T-helper 9 cell (primary cell): ENCODE measurements at regions not wholly inside any gene's neighbourhood (a gene's known extent, or its start where the extent isn't known, plus 50 kb on each side); places are given as distances from the start of the nearest gene placed in this dataset.
"Not testable (repeated sequence)": the region's sequence is repeated elsewhere in the genome, so short reads cannot be mapped to it uniquely, and the experiment has no call there.

Experiments
- DNase-seq: peaks from one replicate; pipeline ENCODE4 v3.0.0-alpha.2; 2020

DNA sequence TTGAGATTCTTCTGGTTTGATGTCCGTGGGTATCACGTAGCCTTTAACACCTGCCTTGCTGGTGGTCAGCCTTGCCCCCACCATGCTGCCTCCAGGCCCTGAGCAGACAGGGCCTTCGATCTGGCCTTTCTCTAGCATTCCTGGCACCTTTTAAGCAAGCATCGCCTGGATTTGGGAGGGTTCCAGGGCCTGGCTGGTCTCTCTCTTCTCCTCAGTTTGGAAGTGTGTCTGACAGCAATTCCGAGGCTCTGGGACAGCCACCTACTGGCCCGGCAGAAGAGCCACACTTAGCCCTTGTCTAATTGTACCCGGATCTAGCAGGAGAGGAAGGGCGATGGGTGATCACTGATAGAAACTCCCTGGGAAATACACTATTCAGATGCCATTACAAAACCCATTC, 441.3 kb upstream of the MKI67 start:
- no peak for DNase-seq

DNA sequence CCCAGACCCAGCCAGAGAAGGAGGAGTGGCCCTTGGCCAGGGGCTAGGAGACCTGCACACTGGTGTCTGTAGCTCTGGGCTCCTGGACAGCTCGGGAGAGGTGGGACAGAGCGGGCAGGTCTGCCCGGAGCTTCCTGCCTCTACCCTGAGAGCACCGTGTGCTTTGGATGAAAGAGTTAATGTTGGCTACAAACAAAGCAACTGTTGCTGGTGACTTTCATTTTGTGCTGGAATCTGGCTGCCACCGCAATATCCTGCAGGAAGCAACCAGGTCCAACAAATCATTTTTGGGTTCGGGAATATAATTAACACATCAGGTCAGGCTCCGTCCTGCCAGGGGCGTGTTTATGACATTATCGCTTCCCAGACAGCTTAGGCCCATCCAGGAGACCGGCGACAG, 441.8 kb upstream of the MKI67 start:
- DNase-seq = no peak

DNA sequence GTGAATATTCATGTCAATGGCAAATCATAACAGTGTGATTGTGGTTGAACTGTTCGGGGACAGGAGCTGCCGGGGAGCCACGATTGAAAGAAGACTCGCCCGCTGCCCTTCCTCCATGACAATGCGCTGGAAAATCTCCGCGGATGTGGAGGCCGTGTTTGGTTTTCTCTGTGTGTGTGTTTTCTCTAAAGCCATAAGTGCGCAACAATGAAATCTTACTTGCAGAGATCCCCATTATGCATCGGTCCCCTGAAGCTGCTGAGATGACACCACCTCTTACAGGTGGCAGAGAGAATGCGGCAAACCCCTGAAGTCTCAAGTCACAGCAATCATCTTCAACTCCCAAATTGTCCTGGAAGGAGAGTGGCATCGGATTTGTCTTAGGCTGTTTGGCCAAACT, 442.3 kb upstream of the MKI67 start:
- no peak for DNase-seq

DNA sequence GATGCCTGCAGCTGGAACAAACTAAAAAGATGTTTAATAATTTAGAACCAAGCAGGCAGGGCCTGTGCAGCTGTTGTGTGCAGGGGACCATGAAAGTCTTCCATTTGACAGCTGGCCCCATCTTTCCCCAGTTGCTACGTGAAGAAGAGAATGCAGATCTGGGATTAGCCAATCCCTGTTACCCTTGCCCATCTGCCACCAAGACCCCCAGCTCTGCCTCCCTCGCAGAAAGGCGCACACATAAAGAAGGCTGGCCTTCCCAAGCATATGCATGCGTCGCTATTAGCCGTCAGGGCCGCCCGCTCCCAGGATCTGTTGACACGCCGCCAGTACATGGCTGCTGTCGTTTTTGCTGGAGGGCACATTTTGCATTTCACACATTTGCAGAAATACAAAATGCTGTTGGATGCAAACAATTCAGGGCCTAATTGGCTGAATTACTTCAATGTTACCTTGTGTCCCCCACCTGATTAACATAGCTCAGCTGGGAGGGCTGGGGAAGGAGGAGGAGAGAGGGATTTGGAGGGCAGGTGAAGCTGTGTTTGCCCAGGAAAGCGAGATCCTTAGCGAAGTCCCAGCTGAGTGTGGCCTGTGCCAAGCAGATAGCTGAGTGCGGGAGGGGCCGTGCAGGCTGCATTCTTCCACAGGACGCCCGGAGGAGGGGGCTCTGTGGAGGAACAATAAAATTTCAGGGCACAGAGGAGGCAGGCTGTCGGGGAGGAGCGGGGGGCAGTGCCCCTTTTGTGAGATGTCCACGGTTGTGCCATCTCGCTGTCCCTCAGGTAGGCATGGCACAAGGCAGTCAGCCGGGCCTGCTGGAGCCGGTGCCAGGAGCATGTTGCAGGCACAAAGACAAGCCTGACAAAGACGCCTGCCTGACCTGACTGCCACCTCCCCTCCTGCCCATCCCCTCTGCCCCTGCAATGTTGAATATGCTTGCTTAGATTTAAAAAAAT, 443.0 kb upstream of the MKI67 start:
- no peak for DNase-seq

DNA sequence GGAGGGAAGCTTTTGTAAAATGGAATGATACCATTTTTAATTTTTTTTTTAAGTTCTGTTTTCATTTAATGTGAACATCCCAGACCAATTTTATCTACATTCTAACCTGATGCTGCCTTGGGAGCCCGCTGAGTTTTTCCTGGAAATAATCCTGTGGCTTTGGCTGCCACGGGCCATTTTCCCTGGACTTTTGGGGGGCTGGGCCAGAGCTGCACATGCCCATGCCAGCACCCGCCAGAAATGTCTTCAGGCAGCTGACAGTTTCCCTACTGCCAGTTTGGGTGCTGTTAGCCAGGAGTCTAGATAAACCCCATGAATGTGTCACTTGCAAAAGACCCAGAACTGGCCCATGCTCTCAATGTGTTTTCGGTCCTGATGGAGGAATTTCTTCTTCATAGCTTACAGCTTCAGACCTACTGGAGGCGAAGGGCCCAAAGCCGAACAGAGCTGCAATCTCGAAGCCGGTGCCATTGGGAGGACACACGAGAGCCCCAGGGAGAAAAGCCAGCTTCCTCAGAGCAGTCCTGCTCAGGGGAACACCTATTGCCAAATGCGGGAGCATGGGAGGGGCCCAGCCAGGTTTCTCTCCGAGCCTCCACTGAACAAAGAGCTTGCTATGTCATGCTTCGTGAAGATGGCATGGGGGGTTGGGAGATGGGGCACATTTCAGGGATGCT, 444.2 kb upstream of the MKI67 start:
- DNase-seq = no peak

DNA sequence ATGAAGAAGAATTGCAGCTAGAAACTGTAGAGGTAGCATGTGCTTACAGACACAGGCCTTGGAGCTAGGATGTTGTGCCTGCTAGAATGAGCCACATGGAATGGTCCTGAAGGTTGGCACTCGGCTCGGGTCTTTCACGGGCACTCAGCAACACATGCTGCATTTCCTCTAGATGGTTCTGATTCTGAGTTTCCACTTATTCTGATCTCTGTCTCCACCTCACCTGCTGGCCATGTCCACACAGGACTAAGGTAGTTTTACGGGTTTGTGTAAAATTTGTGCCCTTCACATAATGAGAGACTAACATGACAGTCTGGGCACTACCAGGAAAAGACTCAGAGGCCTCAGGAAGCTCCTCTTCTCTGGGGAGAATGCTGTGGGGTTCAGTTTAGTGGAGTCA, 444.8 kb upstream of the MKI67 start:
- no peak for DNase-seq

DNA sequence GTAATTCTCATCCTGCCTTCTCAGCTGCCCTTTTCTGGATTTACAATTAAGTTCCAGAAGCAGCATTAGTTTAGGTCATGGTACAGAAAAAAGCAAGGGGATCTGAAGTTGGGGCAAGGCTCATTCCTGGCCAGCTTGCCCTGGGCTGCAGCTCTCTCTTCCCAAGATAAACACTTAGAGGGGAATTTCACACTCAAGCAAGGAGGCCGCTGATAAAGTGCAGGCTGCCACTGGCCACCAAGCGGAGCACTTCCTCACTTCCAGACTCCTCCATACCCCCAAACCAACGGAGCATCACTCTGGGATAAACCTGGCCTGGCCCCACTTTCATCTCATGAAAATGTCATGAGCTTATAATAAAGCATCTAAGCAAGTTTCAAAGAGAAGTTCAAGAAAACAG, 445.5 kb upstream of the MKI67 start:
- no peak for DNase-seq

DNA sequence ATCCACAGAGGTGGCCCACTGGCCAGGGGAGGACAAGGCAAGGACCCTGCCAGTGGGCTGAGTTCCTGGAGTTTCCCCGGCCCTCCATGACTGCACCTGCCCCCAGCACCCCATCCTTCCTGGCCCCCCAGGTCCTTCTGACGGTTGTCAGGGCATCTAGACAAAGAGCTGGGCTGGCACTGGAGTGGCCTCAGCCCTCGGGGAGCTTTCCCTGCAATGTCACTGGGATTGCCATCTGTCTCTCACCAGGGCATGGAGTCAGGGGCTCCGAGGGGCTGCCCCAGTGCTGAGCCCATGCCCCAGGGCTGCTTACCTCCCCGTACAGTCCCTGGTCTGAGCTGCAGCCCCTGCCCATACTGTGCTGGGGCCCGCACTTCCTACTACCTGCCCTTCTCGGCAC, 446.5 kb upstream of the MKI67 start:
- no peak for DNase-seq

DNA sequence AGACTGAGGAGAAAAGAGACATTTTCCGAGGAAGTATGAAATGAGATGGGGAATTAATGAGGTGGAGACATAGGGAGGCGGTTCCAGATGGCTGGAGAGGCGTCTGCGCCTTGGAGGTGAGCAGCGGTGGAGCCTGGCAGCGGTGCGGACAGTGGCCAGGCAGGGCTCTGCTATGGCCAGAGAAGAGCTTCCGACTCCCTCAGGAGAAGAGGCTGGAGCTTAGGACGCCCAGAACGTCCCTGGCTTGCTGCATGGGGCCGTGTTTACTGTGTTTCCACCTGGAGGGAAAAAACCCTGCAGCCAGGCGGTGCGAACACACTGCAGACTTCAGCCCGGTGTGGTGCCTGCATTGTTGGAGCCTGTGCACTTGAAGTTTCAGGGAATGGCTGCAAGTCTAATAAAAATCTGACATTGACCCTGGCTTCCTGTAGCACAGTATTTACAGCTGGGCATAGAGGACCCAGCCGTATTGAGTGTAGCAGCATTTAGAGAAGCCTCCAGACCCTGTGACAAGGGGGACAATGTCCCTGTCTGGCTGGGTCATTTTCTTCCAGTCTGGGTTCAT, 447.1 kb upstream of the MKI67 start:
- DNase-seq = no peak

DNA sequence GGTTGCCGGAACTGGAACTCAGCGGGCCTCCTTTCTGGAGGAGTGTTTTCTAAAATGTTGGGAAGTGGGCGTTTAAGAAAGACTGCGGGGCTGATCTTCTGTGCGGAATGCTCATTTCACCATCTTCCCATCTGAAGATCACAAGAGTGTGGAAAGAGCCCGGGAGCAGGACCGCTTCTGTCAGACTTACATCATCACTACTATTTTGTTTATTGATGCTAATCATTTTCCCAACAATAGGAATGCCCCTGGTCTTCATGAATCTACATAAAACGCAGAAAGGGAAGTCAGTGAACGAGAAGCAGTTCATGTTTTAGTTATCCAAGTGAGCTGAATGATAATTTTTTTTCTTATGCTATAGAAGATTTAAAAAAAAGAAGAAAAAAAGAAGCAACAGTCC, 447.8 kb upstream of the MKI67 start:
- no peak for DNase-seq

DNA sequence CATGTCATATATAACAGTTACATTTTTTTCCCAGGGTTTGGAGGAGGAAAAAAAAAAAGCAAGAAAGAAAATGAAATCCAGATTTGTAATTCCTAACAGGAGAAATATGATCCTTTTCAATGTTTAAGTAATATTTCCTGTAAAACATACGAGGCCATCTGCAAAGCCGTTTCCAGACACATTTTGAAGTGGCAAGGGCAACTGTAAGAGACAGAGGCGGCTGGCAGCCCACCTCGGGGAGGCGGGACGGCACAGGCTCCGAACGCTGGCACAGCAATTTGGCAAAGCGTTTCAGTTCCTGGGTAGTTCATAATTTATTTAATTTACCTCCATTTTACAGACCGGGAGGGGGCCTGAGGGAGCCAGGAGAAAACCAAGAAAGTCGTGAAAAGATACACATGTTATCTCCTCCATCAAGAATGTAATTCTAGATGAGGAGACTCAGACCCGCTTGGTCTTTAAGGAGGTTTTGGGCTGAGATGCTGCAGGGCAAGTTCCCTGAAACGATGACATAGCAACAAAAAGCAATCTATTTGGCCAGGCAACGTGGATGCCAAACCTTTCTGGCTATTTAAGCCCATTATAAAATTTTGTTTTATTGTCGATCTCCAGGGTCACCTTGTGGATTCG, 448.5 kb upstream of the MKI67 start:
- no peak for DNase-seq

DNA sequence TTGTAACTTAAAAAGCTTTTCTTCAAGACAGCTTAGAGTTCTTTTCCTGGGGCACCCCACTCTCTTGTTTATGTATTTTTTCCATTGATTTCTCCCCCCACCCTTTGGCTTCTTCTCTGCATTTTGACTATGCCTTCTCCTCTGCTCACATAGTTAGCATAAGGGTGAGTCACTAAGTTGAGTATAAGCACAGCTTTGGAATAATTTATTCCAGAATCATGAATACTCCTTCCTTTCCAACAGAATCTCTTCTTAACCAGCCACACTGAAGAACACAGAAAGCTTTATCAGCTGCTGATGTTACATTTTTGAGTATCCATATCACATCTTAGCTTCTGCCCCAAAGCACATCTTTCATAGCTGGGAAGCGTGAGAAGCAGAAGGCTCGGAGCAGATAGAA, 449.5 kb upstream of the MKI67 start:
- DNase-seq = no peak

DNA sequence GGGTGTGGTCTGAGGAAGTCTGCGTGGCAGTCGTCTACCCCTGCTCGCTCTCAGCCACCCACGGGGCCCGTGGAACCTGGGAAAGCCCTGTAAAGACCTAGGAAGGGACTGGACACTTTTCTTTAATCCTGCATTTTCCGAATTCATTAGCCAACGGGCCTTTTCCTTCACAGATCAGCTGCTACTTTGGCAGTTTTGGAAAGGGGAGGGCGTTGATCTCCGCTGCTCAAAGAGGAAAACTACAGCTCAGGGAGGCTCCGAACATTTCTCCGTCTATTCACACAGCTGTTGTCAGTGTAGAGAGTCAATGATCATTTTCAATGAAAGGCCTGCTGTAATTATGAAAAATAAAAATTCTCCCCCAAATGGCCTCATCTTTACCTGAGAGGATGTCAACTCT, 450.1 kb upstream of the MKI67 start:
- no peak for DNase-seq

DNA sequence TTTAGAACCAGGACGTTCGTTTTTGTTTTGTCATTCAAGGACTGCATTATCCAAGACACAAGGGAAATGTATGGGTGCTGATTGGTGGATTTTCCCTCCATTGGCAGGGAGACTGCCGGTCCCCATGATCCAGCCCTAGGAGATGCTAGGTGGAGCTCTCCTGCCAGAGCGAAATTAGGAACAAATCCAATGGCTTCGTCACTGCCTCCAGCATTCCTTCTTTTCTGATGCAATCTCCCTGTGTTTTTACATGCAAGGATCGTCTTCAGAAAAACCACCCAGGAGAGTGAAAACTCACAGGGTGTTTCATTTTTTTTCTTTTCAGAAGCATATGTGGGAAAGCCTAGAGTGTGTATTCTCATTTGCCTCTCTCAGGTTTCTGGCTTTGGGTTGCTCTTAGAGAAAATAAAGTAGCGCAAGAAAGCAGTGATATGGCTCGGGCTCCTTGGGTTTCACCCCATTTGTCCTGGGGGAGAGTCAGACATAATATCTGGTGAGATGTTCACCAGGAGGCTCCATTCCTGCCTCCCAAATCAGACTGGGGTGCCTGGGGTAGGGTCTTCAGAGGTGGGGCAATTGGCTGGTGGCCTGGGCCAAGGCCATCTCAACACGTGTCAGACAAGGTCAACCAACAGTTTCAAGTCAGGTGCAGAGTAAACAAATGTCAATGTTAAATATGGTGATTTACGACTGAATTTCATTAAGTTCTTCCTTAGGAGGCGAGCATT, 450.9 kb upstream of the MKI67 start:
- DNase-seq = no peak

DNA sequence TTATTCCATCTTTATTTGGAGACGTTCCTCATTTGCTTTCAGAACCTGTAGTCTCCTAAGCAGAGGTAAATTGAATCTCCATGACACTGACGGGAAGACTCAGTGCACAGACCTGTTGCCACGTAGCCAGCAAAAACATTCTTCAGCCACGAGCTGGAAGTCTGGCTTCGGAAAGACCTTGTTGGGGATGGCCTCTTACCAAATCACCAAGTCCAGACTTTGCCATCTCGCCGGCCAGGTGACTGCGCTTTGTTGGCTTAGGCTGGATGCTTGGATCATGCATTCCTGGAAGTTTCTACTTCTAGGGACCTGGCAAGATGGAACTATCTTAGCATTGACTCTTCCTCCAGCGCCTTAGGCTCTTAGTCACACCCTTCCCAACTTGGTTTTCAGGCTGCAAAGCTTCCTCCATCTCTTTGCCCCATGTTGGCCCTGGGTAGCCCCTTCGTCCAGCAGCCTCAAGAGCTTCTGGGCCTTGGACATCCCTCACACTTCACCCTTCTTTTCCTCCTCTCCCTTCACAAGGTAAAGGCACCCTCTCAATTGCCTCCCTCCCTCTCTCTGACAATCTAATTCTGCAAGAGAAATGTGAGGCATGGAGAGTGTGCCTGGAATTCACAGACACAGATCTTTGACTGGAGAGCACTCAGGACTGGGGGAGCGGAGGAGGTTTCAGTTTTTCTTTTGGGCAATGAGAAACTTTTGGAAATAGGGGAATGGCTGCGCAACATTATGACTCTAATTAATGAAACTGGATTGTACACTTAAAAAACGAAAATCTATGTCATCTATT, 451.9 kb upstream of the MKI67 start:
- DNase-seq = no peak

DNA sequence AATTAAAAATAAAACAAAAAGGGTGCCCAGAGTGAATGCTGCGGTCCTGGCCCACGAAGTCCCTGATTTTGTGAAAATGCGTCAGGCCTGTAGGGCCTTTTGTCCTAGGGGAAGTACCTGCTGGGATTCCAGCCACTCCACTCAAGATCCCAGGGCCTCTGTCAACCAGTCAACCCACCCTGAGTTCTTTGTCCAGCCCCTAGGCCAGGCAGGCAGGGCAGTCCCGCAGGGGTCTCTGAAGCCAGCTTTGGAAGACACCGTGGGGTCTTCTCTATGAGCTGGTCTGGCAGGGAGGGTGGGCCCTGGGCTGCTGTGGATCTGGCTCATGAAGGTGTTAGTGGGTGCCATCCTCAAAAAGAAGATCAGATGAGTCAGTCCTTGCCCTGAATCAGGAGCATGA, 452.5 kb upstream of the MKI67 start:
- DNase-seq = no peak

DNA sequence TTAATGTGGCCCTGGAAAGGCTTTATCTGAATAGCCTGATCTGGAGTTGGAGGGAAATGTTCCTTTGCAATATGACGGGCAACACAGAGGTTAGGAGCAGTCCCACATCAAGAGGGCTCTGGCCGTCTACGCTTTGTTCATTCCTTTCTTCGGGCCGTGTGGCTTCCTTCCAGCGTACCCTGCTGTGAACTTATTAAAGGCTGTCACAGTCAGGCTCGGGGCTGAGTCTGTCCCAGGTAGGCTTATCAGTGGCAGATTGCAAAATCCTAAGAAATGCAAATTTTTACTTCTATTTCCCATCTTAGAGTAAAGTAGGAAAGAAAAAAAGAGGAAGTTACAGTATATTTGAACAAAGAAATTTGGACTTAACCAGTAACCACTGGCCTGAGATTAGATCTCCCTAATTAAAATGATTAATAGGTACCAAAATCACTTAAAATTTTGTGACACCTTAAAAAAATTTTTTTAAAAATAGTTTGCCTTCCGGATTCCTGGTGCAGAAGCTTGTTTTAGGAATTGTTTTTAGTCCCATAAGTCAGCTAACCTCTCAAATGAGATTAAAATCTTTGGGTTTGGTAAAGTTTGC, 453.1 kb upstream of the MKI67 start:
- no peak for DNase-seq

DNA sequence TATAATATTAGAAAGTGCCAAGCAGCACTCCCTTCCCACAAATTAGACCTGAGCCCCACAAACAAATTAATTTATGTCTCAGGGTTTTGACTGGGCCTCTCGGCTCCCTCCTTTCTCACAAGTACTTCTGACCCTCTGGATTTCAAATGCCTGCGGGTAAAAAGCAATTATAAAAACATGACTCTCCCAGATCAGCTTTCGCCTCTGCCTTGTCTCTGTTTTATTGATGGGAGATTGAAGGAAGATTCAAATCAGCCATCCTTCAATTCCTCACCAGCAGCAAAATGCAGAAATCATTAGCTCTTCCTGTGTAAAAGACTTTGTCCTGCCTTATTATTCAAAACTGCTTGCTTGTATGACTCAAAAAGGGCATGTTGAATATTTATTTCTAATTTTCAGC, 453.7 kb upstream of the MKI67 start:
- DNase-seq = no peak

DNA sequence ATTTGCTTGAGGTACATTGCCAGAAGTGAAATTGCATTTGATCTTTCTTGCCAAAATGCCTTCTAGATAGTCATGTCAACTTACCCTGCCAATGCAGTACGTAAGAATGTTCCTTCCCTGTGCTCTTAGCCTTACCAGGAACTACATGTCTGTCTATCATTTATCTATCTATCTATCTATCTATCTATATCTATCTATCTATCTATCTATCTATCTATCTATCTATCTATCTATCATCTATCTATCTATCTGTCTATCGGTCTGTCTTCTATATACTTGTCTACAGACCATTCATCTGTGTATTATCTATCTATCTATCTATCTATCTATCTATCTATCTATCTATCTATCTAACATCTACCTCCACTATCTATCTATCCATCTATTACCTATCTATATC, 456.9 kb upstream of the MKI67 start:
- not testable (repeated sequence) for DNase-seq

DNA sequence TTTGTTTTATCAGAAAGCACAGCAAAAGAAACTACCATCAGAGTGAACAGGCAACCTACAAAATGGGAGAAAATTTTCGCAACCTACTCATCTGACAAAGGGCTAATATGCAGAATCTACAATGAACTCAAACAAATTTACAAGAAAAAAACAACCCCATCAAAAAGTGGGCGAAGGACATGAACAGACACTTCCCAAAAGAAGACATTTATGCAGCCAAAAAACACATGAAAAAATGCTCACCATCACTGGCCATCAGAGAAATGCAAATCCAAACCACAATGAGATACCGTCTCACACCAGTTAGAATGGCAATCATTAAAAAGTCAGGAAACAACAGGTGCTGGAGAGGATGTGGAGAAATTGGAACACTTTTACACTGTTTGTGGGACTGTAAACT, 460.4 kb upstream of the MKI67 start:
- not testable (repeated sequence) for DNase-seq

DNA sequence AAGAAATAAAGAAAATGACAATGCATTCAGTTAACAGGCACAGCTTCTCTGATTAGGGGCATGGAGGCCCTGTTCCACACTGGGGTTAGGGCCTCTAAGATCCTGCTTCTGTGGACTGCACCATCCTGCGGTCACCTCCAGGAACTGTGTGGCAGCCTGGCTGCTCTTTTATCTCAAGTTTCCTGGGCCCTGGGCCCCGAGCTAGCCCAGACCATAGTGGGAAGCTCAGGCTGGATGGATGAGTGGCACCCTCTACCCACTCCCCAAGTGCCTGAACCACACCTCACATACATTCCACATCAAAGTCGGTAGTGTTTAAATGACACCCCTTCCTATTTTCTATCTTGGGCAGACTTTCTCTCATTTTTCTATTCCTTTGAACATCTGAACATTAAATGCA, 461.5 kb upstream of the MKI67 start:
- DNase-seq = no peak

DNA sequence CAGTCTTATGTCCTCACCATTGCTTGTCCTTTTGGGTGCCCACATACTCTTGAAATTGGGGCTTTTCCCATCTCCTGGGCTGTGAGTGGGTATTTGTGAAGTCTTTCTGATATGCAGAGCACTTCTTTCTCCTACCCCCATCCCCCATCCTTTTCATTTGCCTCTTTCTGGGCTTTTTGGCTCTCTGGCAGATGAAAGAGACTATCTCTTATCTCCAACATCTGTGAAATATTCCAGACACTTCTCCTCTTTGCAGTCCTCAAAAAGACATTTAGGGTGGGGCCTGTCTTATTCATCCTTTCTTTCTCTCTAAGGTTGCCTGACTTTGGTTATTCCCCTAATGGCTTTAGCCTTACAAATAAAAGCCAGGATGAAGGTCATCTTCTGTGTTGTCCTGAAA, 462.2 kb upstream of the MKI67 start:
- DNase-seq = no peak
